OCI-LY3 (cell line): ENCODE measurements at regions not wholly inside any gene's neighbourhood (a gene's known extent, or its start where the extent isn't known, plus 50 kb on each side); places are given as distances from the start of the nearest gene placed in this dataset.

ENCODE experiments used
- H2AFZ ChIP-seq: fragments of 200-600, 300-600 bp; shearing (Covaris generic); 2 replicates; pipeline ENCODE4 v1.6.0; 2014; ENCODE audit warnings: antibody characterized with exemption, low read depth, low read length
- H3K27ac ChIP-seq: fragments of 200-600, 300-600 bp; sonication (generic); 2 replicates; pipeline ENCODE4 v1.5.1; 2014; ENCODE audit warnings: mild to moderate bottlenecking, low read length, moderate library complexity, mixed read lengths
- H3K27me3 ChIP-seq: fragments of 200-600, 300-600 bp; sonication (generic); 2 replicates; pipeline ENCODE4 v1.6.1; 2014; ENCODE audit warnings: low read depth, low read length, mixed read lengths
- H3K36me3 ChIP-seq: fragments of 200-600, 300-600 bp; sonication (generic); replicated peaks from 2 replicates; pipeline ENCODE3; 2014; ENCODE audit warnings: low read depth, low read length, mixed read lengths
- H3K4me1 ChIP-seq: fragments of 300-600, 200-600 bp; sonication (generic); 2 replicates; pipeline ENCODE4 v1.6.1; 2014; ENCODE audit warnings: low read length, mixed read lengths
- H3K4me2 ChIP-seq: fragments of 200-600, 300-600 bp; sonication (generic); 2 replicates; pipeline ENCODE4 v1.6.1; 2014; ENCODE audit warnings: low read length, mixed read lengths
- H3K4me3 ChIP-seq: fragments of 300-600, 200-600 bp; sonication (generic); 2 replicates; pipeline ENCODE4 v1.5.1; 2014; ENCODE audit warnings: antibody characterized with exemption, mild to moderate bottlenecking, low read length, moderate library complexity
- H3K79me2 ChIP-seq: fragments of 300-600, 200-600 bp; shearing (Covaris generic); 2 replicates; pipeline ENCODE4 v1.6.1; 2014; ENCODE audit warnings: mild to moderate bottlenecking, low read length, mixed read lengths
- H3K9ac ChIP-seq: fragments of 300-600, 200-600 bp; shearing (Covaris generic); 2 replicates; pipeline ENCODE4 v1.6.0; 2014; ENCODE audit warnings: mild to moderate bottlenecking, low read length, moderate library complexity
- H3K9me3 ChIP-seq: fragments of 200-600, 300-600 bp; shearing (Covaris generic); 2 replicates; pipeline ENCODE4 v1.6.1; 2014; ENCODE audit warnings: low read length, mixed read lengths; ENCODE audit not compliant: insufficient read depth
- H4K20me1 ChIP-seq: fragments of 200-600, 300-600 bp; sonication (generic); 2 replicates; pipeline ENCODE4 v1.6.1; 2016; ENCODE audit warnings: low read length, mixed read lengths; ENCODE audit not compliant: insufficient read depth
- CTCF ChIP-seq: fragments of 200-600, 300-600 bp; sonication (generic); IDR thresholded peaks from 2 replicates; pipeline ENCODE4 v1.5.1; 2014; ENCODE audit warnings: antibody characterized with exemption, low read length, low read depth
- EZH2phosphoT487 ChIP-seq: fragments of 200-600 bp; shearing (Covaris generic); IDR thresholded peaks from 2 replicates; pipeline ENCODE4 v1.6.1; 2018; ENCODE audit warnings: antibody characterized with exemption, mixed run types, low read depth

DNA sequence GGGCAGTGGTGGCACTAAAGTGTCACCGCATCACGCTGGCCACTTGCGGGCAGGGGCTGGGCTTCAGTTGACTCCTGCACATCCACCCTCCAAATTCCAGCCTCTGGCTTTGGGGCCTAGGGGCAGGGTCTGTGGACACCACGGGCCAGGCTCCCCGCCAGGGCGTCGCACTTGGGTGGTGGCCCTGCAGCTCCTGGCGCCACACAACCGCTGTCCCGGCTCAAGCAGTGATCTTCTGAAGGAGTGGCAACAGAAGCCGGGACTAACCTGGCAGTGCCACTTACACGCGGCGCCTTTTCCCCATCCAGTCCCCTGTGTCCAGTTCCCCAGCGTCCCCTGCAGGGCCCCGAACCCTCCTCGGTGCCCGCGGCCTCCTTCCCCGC is 134.3 kb upstream of the ZNF92 start:
- no peak overlapping the region for H3K9ac ChIP-seq
- TF ChIP-seq EZH2phosphoT487 (no peak), CTCF (no peak)
- H3K4me2 ChIP-seq: no peak overlapping the region

GRCh38 chr7:65238785-65239184 is 134.9 kb upstream of the ZNF92 start:
- no peaks in the 10 kb centered on the region for H3K9me3 ChIP-seq
- no peak overlapping the region for H3K4me3 ChIP-seq
- H3K36me3 ChIP-seq: no peaks in the 10 kb centered on the region
- H4K20me1 ChIP-seq: no peaks in the 10 kb centered on the region
- no peaks in the 10 kb centered on the region for H3K79me2 ChIP-seq
- no peak overlapping the region for H3K9ac ChIP-seq
- no peak overlapping the region for H3K4me2 ChIP-seq
- H2AFZ ChIP-seq: no peak overlapping the region
- TF ChIP-seq CTCF (no peak), EZH2phosphoT487 (no peak)
- H3K4me1 ChIP-seq: no peaks in the 10 kb centered on the region
- H3K27ac ChIP-seq: no peak overlapping the region
- H3K27me3 ChIP-seq: no peaks in the 10 kb centered on the region

More for the DNA sequence above, 134.3 kb upstream of the ZNF92 start:
- no peaks in the 10 kb centered on the region for H3K4me1 ChIP-seq
- H3K9me3 ChIP-seq: no peaks in the 10 kb centered on the region
- H3K79me2 ChIP-seq: no peaks in the 10 kb centered on the region
- no peak overlapping the region for H3K4me3 ChIP-seq
- no peak overlapping the region for H2AFZ ChIP-seq
- H3K27ac ChIP-seq: no peak overlapping the region
- H3K36me3 ChIP-seq: no peaks in the 10 kb centered on the region
- no peaks in the 10 kb centered on the region for H3K27me3 ChIP-seq
- no peaks in the 10 kb centered on the region for H4K20me1 ChIP-seq

DNA sequence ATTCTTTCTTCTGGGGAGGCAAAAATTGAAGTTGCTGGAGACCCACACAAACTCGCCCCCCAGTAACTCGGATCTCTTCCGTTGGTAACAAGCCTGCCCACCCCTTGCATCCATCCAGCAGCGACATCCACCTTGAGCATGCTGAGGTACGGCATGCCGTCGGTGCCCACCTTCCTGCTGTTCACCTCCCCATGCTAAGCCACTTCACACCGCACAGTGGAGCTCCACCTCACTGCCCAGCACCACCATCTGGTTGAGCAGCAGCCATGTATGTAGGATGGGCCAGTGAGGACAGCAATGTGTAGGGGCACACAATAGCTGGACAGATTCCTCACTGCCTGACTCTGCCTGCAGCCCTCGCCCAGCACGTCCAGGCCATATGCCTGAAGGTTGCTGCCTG is 138.1 kb upstream of the ZNF92 start:
- H4K20me1 ChIP-seq: no peaks in the 10 kb centered on the region
- no peak overlapping the region for H3K27ac ChIP-seq
- H3K4me3 ChIP-seq: no peak overlapping the region
- TF ChIP-seq EZH2phosphoT487 (no peak), CTCF (no peak)
- no peaks in the 10 kb centered on the region for H3K79me2 ChIP-seq
- H3K27me3 ChIP-seq: no peaks in the 10 kb centered on the region
- H3K4me1 ChIP-seq: no peaks in the 10 kb centered on the region
- H2AFZ ChIP-seq: no peak overlapping the region
- H3K4me2 ChIP-seq: no peak overlapping the region
- H3K36me3 ChIP-seq: no peaks in the 10 kb centered on the region
- H3K9ac ChIP-seq: no peak overlapping the region
- no peaks in the 10 kb centered on the region for H3K9me3 ChIP-seq

GRCh38 chr7:65233409-65234034 is 140.1 kb upstream of the ZNF92 start:
- Histone ChIP-seq H3K36me3 (no peaks in the 10 kb centered on the region), H3K9me3 (no peaks in the 10 kb centered on the region), H3K27ac (no peak overlapping the region), H3K79me2 (no peaks in the 10 kb centered on the region), H4K20me1 (no peaks in the 10 kb centered on the region), H3K4me2 (no peak overlapping the region), H3K4me1 (no peaks in the 10 kb centered on the region), H3K9ac (no peak overlapping the region), H3K4me3 (no peak overlapping the region), H2AFZ (no peak overlapping the region), H3K27me3 (no peaks in the 10 kb centered on the region)
- TF ChIP-seq EZH2phosphoT487 (no peak), CTCF (no peak)
